Mesothelial cell of epicardium (in vitro differentiated cells): ENCODE measurements at regions not wholly inside any gene's neighbourhood (a gene's known extent, or its start where the extent isn't known, plus 50 kb on each side); places are given as distances from the start of the nearest gene placed in this dataset.

Experiments used
- DNase-seq, 2 experiments: peaks; one replicate each; pipeline ENCODE4 v3.0.0; 2021; ENCODE audit warnings: low spot score in 2 of 2; ENCODE audit not compliant: unreplicated experiment in 2 of 2
- H3K27ac Mint-ChIP-seq: 2 replicates; pipeline ENCODE4 v1.8.0; 2021; ENCODE audit warnings: mixed read lengths
- H3K27me3 Mint-ChIP-seq: 2 replicates; pipeline ENCODE4 v1.8.0; 2021; ENCODE audit warnings: low read depth, mixed read lengths
- H3K36me3 Mint-ChIP-seq: 2 replicates; pipeline ENCODE4 v1.8.0; 2021; ENCODE audit warnings: mixed read lengths
- H3K4me1 Mint-ChIP-seq: 2 replicates; pipeline ENCODE4 v1.8.0; 2021; ENCODE audit warnings: mixed read lengths
- H3K4me3 Mint-ChIP-seq: 2 replicates; pipeline ENCODE4 v1.8.0; 2021; ENCODE audit warnings: mild to moderate bottlenecking, moderate library complexity, mixed read lengths
- H3K9me3 Mint-ChIP-seq: 2 replicates; pipeline ENCODE4 v1.8.0; 2021; ENCODE audit warnings: mixed read lengths
- CTCF ChIP-seq: fragments of 200-600 bp; sonication (generic); IDR thresholded peaks from one replicate; pipeline ENCODE4 v1.5.0; 2021; ENCODE audit warnings: antibody characterized with exemption; ENCODE audit not compliant: unreplicated experiment

GRCh38 chr12:98253207-98254037 lies 262.0 kb upstream of the TMPO start:
- H3K4me1 Mint-ChIP-seq: peaks cover 12% of the 10 kb centered on the region
- DNase-seq: no peak
- H3K27me3 Mint-ChIP-seq: peaks cover 10% of the 10 kb centered on the region
- H3K27ac Mint-ChIP-seq: no peak overlapping the region
- no peaks in the 10 kb centered on the region for H3K9me3 Mint-ChIP-seq
- TF ChIP-seq CTCF: no peak
- no peak overlapping the region for H3K4me3 Mint-ChIP-seq
- H3K36me3 Mint-ChIP-seq: no peaks in the 10 kb centered on the region

- no peak for DNase-seq
- no peaks in the 10 kb centered on the region for H3K9me3 Mint-ChIP-seq
- no peak overlapping the region for H3K4me3 Mint-ChIP-seq
- TF ChIP-seq CTCF: no peak
- H3K36me3 Mint-ChIP-seq: no peaks in the 10 kb centered on the region
- peaks cover 12% of the 10 kb centered on the region for H3K4me1 Mint-ChIP-seq
- H3K27me3 Mint-ChIP-seq: peaks cover 21% of the 10 kb centered on the region
- no peak overlapping the region for H3K27ac Mint-ChIP-seq
Observed at GRCh38 chr12:98256830-98257229, 258.6 kb upstream of the TMPO start.

GRCh38 chr12:98259693-98260092 lies 255.7 kb upstream of the TMPO start:
- Mint-ChIP-seq H3K4me3 (no peak overlapping the region), H3K9me3 (no peaks in the 10 kb centered on the region), H3K27ac (no peak overlapping the region), H3K4me1 (no peaks in the 10 kb centered on the region), H3K36me3 (no peaks in the 10 kb centered on the region), H3K27me3 (peaks cover 43% of the 10 kb centered on the region)
- no peak for TF ChIP-seq CTCF
- no peak for DNase-seq

GRCh38 chr12:98260276-98260675 lies 255.1 kb upstream of the TMPO start:
- H3K36me3 Mint-ChIP-seq: no peaks in the 10 kb centered on the region
- H3K27me3 Mint-ChIP-seq: peaks cover 45% of the 10 kb centered on the region
- H3K27ac Mint-ChIP-seq: no peak overlapping the region
- no peaks in the 10 kb centered on the region for H3K9me3 Mint-ChIP-seq
- no peak for TF ChIP-seq CTCF
- no peak overlapping the region for H3K4me3 Mint-ChIP-seq
- H3K4me1 Mint-ChIP-seq: no peaks in the 10 kb centered on the region
- DNase-seq: no peak

GRCh38 chr12:98262902-98263301 lies 252.5 kb upstream of the TMPO start:
- Mint-ChIP-seq H3K9me3 (peaks cover 10% of the 10 kb centered on the region), H3K27me3 (peaks cover 41% of the 10 kb centered on the region), H3K27ac (no peak overlapping the region), H3K4me3 (no peak overlapping the region), H3K4me1 (no peaks in the 10 kb centered on the region), H3K36me3 (peaks cover 2% of the 10 kb centered on the region)
- no peak for DNase-seq
- TF ChIP-seq CTCF: no peak
